ENCODE measurements at regions not wholly inside any gene's neighbourhood (a gene's known extent, or its start where the extent isn't known, plus 50 kb on each side); places are given as distances from the start of the nearest gene placed in this dataset.

DNA sequence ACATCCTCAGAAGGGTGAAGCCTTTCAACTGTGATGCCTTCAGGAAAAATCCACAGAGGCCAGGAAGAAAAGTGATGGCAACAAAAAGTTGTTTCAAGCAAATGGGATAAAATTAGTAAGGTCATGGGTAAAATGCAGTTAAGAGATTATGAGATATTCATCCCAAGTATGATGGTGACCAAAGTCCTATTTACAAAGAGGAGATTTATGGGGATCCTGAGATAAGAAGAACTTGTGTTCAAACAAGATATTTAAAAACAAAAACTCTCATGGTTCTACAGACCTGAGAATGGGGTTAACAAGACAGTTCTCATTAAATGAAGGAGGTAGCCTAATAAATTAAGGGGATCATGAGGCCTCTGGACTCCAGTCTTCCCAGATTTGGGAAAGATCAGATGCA lies 184.4 kb downstream of the FCRL5 start:
- TF ChIP-seq, protein P1, sequence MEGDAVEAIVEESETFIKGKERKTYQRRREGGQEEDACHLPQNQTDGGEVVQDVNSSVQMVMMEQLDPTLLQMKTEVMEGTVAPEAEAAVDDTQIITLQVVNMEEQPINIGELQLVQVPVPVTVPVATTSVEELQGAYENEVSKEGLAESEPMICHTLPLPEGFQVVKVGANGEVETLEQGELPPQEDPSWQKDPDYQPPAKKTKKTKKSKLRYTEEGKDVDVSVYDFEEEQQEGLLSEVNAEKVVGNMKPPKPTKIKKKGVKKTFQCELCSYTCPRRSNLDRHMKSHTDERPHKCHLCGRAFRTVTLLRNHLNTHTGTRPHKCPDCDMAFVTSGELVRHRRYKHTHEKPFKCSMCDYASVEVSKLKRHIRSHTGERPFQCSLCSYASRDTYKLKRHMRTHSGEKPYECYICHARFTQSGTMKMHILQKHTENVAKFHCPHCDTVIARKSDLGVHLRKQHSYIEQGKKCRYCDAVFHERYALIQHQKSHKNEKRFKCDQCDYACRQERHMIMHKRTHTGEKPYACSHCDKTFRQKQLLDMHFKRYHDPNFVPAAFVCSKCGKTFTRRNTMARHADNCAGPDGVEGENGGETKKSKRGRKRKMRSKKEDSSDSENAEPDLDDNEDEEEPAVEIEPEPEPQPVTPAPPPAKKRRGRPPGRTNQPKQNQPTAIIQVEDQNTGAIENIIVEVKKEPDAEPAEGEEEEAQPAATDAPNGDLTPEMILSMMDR (IDR thresholded peaks at IDR 0.05), result no peak
- TF ChIP-seq POLR2A (IDR thresholded peaks at IDR 0.05; ENCODE audit: low read depth), result no peak
